Activated CD8-positive, alpha-beta memory T cell treated with anti-CD3 and anti-CD28 coated beads, Interleukin-2, amount 50 U/mL, for 24 hours (primary cell): ENCODE measurements at regions not wholly inside any gene's neighbourhood (a gene's known extent, or its start where the extent isn't known, plus 50 kb on each side); places are given as distances from the start of the nearest gene placed in this dataset.
"Not testable (repeated sequence)": the region's sequence is repeated elsewhere in the genome, so short reads cannot be mapped to it uniquely, and the experiment has no call there.

Experiments
- DNase-seq: peaks from one replicate; pipeline ENCODE4 v3.0.0-alpha.2; 2020; ENCODE audit errors: extremely low read depth

DNA sequence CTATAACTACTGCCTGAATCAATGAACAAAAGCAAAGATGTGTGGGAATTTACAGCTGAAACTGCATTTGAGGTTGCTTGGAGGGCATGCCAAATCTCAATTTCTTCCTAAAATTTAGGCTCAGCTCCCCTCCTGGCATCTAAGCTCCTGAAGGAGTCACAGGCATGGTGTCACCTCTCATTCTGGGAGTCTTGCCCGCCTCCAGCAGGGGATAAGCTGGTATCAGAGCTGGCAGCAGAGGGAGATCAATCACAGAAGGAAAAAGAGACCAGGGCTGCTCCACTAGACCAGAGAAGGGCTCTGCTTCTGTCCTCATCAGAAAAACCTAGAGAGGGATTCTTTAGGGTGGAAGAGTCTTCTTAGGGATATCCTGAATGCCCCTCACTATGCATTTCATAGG lies 150.4 kb upstream of the SLC6A11 start:
- no peak for DNase-seq

DNA sequence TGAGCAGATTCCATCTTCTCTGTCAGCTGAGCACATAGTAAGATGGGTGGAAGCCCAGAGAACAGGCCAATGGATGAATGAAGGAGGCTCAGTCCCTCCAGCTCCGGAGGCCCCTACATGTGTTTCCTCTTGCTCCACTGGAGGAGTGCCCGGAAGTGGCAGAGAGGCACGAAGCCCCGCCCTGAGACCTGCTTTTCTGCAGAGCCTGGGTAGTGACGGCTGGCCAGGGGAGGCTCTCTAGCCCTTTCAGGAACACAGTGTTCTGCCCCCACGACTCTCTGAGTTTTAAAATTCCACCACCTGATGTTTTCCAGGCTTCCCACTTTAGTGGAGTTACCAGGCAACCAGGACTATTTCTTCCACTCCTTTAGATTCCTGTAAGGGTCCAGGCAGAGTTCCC lies 149.4 kb upstream of the SLC6A11 start:
- DNase-seq: no peak

DNA sequence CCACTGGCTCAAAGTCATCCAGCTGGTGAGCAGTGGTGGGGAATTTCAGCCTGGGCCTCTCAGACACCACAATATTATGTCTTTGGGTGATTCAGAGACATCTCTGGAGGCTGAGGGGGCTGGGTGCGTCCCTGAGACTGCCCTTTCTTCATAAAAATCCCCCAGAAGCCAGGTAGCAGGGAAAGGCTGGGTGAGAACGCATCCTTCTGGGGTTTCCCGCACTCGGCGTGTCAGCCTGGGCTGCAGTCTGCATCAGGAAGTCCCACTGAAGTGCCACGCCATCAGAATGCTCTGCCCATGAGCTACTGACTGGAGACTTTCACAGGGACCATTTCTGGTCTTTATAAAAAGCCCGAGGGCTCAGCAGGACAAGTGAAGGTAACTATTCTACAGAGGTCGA lies 148.8 kb upstream of the SLC6A11 start:
- DNase-seq: no peak

DNA sequence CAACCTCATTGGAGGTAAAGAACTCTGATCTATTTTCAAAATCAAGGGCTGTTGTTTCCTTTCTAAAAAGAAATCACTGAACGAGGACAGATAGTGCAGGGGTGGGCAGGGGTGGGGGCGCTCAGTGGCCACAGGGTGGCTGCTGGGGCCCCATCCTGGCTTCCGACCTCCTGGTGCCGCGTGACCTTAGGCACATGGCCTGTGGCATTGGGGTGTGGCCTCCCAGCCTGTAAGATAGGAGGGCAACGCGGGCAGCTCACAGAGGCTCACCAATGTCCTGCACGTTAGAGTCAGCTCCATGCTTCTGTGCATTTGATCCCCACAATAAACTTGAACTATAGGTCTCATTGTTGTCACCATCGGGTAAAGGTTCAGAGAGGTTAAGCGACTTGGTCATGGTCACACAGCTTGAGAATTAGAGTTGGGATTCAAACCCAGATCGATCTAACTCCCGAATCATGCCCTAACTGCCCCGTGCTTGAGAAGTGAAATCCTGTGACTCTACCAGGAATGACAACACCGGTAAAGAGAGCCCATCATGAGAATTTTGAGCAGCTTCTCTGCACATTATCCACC lies 148.0 kb upstream of the SLC6A11 start:
- DNase-seq: no peak

DNA sequence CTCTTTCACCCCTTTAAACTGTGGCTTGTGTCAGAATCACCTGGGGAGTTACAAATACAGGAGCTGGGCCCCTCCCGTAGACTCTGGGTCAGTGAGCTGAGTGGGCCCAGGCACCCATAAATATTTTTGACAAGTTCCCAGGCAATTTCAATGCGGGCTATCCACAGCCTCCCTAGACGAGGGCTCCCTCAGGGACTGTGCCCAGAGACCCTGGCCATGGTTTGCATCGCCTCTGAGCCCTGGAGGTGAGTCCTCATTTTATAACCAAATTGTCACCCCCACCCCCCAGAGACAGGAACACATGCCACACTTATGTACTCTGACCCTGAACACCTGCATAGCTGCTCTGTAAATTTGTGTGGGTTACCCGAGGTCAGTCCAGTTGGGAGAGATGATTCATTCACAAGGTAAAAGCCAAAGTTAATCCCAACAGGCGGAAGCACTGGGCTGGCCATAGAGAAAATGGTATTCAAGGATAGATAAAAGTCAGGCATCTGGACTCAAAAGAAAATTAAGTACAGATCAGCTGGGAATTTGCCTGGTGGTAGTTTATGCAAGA lies 146.5 kb upstream of the SLC6A11 start:
- DNase-seq: no peak

DNA sequence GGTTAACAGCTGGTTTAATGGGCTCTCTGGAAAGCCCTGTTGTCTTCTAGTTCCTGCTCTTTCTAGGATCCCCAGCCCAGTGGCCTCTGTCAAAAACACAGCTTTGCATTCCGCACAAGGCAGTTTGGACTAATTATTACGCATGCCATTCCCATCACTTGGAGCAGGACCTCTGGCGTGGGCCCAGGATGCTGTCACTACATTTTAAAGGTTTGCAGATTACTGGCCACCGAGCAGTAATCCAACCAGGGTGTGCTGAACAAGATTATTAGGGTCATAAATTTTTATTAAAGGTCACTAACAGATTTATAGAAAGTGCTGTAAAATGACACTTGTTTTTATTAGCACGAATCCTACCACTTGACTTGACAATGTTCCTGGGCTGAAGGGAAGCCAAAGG lies 143.6 kb upstream of the SLC6A11 start:
- DNase-seq: no peak

DNA sequence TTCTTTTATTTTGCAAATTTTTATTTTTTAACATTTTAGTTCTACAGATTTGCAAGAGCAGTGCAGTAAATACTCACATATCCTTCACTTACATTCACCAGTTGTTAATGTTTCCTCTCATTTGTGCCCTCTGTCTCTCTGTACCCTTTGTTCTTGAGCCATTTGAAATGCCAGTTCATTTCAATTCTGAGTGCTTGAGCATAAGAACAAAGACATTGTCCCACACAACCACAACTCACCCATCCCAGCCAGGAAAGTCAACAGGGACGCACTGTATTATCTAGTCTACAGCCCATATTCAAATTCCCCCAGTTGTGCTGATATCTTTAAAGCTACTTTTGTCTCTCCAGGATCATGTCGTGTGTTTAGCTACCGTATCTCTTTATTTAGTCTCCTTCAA lies 141.4 kb upstream of the SLC6A11 start:
- no peak for DNase-seq

DNA sequence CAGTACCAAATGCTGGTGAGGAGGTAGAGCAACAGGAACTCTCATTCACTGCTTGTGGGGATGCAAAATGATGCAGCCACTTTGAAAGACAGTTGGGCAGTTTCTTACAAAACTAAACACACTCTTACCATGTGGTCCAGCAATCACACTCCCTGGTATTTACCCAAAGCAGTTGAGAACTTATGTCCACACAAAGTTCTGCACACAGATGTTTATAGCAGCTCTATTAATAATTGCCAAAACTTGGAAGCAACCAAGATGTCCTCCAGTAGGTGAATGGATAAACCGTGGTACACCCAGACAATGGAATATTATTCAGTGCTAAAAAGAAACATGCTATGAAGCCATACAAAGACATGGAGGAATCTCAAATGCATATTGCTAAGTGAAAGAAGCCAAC lies 139.1 kb upstream of the SLC6A11 start:
- DNase-seq: no peak

DNA sequence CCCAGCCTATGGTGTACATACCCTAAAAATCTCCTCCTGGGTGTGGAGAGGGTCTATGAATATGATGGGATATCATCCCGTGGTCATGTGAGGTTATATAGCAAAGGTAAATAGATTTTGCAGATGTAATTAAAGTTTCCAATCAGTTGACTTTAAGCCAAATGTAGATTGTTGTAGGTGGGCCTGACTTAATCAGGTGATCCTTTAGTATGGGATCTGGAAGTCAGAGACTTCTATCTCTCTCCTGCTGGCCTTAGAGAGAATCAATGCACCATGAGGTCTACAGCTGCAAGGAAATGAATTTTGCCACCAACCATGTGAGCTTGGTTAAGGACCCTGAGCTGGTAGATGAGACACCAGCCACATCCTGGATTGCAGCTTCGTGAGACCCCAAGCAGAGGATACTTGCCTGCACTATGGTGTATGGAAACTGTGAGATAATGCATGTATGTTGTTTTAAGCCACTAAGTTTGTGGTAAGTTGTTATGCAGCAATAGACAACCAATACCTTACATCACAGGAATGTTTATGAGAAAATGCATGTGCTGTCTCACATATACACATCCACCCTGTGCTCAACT lies 137.1 kb upstream of the SLC6A11 start:
- no peak for DNase-seq

DNA sequence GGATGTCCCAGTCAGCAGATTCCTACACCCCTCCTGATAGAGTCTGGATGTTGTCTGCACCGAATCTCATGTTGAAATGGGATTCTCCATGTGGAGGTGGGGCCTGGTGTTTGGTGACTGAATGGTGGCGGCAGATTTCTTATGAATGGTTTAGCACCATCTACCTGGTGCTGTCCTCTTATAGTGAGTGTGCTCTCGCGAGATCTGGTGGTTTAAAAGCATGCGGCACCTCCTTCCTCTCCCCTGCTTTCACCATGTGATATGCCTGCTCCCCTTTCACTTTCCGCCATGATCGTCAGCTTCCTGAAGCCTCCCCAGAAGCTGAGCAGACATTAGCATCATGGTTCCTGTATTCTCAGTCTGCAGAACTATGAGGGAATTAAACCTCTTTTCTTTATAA lies 135.2 kb upstream of the SLC6A11 start:
- DNase-seq: no peak

DNA sequence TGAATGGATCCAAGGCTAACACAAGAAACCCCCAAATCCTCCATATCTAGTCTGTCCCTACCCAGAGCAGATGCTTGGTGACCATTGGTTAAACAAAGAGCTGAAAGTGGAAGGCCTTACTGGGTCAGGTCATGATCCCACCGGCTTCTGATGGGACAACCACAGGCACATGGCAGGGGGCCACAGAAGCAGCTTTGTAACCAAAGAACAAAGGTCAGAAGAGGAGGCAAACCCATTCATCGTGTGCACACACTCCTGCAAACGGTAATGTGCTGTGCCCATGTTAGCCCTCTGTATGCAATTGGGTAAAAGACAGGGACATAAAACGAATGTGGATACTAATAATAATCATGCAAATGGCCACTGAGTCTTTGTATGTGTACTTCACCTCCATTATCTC lies 133.3 kb upstream of the SLC6A11 start:
- DNase-seq: no peak

DNA sequence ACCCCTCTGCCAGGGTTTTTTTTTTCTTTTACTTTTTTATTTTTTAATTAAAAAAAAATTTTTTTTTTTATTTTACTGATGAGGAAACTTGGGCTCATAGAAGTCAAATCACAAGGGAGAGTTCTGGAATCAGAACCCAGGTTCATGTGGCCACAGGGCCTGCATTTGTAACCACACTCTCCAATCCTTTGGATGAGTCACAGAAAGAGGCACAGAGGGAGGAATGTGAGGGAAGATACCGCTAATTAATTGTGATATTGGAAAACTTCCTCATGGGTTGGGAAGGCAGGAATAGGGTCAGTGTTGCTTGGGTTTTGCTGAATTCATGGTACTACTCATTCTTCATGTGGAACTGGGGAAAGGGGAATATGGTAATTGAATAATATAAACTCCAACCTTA lies 132.9 kb upstream of the SLC6A11 start:
- no peak for DNase-seq

DNA sequence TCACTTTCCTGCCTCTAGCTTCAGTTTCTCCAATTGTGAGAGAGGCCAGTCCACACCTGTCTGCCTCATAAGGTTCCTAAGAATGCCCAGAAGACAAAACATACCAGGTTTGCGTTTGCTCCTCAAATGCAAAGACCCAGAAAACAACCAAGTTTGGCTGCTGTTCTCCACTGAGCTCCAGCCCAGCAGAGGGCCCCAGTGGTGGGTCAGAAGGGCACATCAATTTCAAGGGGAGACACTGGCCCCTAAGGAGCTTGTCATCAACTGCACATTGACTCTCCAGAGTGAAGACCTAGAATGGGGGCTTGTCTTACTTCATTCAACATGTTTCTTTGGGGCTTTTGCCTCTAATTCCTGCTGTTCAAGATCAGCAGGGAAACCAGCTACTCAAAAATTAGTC lies 127.9 kb upstream of the SLC6A11 start:
- no peak for DNase-seq

DNA sequence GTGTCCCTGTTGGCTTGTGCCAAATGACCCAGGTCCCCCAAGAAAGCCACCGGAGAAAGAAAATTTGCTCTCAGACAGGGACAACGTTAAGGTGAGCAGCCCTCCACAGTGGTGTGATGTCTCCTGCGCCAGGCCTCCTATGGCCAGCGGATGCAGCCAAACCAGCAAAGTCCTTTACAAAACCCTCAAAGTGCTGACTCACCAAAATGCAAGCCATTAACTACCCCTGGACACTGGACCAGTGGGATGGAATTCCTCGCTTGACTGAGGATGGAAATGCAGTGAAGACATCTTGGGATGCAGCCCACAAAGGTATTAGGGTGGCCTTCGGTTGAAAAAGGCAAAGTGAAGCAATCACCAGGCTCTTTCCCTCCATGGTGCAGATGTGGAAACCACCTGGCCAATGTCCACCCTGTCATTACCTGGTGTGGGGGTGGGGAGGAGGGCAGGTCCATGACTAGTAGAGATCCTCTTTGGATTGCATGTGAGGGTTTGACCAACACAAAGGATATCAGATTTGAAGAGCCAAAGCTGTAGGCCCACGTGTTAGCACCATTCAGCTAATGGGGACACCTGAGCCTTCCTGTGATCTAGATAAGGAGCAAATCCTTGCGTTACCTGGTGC lies 127.4 kb upstream of the SLC6A11 start:
- DNase-seq: no peak

DNA sequence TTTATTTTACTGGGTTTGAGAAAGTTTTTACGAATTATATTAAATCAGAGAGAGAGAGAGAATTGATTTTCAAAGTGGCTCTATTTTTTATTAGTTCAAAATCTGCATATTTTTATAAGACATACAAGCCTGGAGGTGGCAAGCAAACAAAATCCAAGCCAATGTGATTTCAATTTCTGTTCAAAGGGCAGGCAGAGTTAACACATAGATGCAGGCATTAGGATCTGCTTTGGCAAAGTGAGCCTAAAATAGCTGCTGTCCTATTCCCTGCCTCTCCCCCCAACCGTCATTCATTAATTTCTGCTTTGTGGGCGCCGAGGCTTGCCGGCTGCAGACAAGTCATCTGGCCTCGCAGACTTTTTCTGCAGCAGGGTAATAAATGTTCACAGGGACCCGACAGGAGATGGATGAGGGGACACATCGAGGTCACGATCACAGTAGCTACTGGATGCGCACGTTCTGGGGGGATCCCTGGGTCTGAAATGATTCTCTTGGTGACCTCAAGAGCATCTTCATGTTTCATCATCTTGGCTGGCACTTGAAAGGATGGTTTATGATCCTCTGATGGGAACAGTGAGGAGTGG lies 123.9 kb upstream of the SLC6A11 start:
- DNase-seq: no peak

DNA sequence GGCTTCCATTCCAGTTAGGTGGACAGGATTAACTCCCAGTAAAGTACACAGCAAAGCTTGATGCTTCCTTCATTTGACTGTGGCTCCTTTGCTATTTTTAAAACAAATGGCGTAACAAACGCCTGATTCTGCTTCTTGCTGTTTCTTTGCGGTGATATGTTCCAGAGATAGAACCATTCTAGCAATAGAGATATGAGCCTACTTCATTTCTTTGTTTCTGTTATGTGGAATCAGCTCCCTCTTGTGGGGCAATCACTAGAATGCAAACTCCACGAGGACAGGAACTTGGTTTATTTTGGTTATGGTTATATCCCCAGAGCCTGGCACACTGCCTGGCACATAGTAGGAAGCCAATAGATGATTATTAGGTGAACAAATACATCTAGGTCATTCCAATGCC lies 122.6 kb upstream of the SLC6A11 start:
- DNase-seq: no peak

DNA sequence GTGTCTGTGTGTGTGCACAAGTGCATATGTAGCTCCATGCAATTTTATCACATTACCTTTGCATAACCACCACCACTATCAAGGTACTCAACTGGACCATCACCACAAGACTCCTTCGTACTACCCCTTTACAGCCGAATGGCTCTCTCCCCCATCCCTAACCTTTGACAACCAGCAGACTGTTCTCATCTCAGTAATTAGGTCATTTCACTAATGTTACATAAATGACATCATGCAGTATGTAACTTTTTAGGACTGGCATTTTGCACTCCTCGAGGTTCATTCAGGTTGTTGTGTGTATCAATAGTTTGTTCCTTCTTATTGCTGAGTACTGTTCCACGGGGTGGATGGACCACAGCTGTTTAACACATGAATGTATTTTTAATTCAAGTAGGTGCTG lies 121.8 kb upstream of the SLC6A11 start:
- no peak for DNase-seq

DNA sequence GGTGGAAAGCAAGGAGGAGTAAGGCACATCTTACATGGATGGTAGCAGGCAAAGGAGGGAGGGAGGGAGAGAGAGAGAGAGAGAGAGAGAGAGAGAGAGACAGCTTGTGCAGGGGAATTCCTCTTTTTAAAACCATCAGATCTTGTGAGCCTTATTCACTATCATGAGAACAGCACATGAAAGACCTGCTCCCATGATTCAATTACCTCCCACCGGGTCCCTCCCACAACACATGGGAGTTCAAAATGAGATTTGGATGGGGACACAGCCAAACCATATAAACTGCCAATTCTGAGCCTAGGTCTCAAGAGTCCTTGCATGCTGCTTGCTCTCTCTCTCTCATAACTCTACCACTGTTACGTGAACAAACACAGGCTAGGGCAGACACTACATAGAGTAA lies 120.8 kb upstream of the SLC6A11 start:
- not testable (repeated sequence) for DNase-seq

DNA sequence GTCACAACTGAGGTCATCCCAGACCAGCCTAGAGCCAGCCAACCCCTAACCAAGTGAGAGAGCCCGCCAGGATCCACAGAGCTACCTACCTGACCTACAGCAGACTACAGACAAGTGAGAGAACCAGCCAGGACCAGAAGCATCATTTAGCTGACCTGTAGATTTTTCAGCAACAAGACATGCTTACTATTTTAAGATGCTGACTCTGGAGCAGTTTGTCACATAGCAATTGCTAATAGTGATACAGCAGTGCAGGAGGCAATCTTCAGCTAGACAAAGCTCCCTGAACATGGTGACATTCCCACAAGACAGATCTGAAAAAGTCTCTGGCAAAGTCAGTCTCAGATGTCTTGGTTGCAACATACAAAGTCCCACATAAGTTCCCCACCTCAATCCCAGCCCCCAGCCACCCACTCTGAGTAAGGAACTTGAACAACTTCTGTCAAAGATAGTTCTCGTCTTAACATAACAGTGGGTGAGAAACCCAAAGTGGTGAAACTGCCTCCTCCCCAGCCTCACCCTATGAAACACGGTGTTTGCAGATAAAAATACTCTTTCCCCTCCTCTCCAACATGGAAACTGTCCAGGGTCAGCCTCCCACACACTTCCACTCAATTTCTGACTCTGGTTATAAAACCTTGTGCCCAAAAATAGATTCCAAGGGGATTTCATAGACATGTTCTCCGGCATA lies 120.3 kb upstream of the SLC6A11 start:
- DNase-seq: no peak

DNA sequence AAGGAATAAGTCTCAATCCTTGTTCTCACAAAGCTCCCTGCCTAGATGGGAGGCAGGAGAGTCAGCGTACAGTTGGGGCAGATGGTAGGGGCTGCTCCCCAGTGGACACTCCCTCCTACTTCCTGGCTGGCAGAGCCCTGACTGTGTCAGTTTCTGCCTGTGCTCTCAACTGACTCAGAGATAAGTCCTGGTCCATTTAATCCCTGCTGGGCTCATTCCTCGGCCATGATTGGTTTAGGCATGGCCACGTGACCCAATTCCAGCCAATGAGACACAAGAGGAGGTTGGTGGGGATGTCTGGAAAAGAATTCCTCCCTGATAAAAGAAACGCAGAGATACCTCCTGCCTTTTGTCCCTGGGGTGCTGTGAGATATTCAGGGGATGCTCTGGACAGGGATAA lies 118.1 kb upstream of the SLC6A11 start:
- DNase-seq: no peak

DNA sequence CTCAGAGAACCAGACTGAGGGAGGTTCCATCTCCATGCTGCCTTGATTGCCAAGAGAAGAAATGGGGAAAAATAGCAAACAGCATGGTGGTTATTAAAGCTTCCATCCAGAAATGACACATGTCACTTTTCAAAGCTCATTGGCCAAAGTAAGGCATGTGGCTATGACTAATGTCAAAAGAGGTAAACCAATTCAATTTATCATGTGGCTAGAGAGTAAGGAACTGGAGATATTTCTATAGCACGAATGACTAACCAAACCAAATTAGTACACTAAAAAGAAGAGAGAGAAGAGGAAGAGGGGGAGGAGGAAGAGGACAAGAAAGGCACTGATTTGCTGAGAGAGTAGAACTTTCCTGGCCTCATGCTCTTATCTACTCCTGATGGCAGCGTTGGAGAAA lies 115.2 kb upstream of the SLC6A11 start:
- DNase-seq: no peak

DNA sequence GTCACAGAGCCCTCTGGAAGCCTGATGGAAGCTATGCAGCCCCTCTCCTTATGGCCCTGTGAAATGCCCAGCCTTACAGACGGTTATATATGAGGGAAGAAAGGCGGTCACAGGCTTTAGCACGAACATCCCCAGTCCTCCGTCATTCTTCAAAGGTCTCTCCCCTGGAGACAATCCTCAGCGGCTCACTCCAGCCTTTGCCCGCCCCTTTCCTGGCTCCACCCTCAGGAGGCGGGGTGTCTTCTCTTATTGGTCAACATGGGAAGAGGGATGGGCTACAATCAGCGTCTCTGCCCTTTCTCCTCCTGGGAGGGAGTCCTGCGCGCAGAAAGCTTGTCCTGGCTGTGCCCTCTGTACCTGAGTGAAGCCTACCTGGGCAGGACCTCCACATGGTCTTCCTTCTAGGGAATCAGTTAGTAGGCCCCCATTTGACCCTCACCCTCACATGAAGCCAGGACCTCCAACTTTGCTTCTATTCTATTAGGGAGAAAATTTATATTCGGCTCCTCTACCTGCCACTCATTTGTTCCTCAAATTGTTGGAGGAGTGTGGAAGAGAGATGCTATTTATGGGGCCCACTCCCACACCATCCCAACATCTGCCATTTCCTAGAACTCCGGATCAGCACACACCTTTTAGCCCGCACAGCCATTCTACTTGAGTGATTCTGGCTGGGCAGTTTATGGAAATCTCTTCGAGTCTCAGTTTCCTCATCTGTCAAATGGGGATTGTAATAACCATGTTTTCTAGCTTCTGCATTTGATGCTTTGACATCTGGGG lies 112.9 kb upstream of the SLC6A11 start:
- DNase-seq: peak; percentile 2
